Stimulated activated CD4-positive, alpha-beta T cell treated with anti-CD3 and anti-CD28 coated beads, Interleukin-12 subunit alpha, Interleukin-12 subunit beta, amount 100 ng/mL, for 48 hours (primary cell): ENCODE measurements at regions not wholly inside any gene's neighbourhood (a gene's known extent, or its start where the extent isn't known, plus 50 kb on each side); places are given as distances from the start of the nearest gene placed in this dataset.

Experiments
- DNase-seq, 3 donors: peaks; one replicate each; pipeline ENCODE4 v3.0.0-alpha.2; 2020; ENCODE audit warnings: low read depth in 2 of 3, low spot score in 1 of 3

DNA sequence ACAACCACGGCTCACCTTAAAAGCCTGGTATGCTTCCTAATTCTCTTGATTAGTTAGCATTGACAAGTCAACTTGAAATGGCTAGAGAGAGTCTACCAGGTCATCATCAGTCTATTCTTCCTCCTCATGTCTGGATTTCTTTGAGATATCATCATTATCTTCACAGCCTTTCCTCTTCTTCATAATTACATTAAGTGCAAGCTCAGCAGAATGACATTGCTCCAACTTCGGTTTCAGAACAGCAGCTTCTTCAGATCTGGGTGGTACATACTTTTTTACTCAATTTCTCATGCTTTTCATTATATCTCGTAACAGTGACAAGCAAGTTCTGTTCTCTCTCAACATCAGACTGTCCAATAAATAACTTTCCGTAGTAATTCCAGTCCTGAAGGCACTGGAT is 337.5 kb upstream of the TENM3 start:
- DNase-seq: no peak

DNA sequence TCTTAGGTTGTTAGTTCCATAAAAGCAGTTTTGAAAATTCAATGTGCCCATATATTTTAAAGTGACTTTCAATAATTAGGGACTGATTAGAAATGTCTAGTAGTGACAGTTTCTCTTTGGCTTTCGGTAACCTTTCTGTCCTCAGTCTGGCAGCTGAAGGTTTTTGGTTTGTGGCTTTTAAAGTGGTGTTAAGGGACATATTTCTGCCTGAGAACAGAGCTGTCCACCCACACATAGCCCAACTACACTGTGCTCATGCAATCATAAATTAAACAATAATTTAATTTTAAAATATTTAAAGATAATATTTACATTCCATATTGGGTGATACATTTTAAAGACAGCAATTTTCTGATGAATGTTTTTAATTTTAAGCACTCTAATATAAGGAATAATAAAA is 335.0 kb upstream of the TENM3 start:
- DNase-seq: no peak

DNA sequence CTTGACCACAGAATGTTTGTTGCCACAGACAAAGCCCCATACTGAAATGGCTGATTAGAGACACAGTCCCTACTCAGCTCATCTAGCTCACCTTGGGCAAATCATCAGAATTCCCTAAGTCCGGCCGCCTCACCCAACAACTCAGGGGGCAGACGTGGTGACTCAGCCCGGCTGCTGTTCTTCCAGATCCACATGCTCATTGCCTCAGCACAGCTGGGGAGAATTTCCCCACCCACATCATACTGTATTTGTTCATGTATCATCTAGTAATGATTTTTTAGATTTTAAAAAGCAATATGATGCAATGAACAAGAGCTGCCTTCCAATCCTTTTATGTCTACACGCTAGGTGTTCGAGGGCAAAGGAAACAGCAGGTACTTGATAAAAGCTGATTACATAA is 333.8 kb upstream of the TENM3 start:
- no peak for DNase-seq

DNA sequence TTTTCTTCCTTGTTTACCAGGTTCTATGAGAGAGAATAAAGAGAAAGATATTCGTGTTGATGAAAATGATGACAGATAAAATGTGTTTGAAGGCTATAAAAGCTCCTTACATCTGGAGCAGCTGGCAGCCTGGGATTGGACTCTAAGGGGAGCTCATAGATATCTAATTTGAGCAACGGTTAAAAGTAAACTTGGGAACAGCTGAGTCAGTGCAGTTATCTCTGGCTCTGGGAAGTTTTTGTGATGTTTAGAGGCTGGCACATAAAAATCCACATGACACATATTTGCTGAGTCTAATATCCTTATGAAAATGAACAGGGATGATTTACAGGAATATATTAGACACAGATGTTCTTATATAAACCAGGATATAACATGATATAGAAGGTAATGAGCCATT is 331.8 kb upstream of the TENM3 start:
- no peak for DNase-seq

DNA sequence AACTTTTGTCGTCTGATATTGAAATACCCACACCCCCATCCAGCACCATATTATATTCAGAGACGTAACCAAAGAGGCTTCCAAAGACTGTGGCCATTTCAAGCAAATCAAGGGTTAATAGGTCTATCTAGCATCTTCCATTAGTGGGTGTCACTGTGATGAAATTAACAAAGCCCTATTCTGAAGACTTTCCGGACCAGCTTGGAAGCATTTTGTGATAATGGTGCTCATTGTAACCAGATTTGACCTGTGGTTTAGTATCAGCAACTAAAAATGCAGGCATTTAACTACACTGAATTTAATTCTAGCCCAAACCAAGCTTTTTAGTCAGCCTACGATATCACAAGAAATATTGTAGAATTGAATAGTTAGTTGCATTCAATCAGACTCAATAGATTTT is 309.7 kb upstream of the TENM3 start:
- no peak for DNase-seq

DNA sequence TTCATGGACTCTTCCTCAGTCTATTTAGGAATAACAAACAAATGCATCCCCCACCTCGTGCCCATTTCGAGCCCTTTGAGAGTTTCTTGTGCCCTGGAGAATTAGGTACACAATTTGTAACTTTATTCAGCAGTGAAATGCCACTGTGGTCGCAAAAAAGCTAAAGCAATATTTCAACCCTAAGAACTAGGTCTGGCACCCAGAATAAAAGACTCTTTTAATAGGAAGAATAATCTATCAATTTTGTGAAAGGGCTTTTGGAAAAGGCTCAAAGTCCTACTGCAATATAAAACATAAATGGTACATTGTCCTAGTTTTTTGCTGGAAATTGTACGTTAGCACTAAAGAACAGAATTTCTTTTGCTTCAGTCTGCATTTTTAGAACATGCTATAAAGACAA is 304.6 kb upstream of the TENM3 start:
- no peak for DNase-seq

DNA sequence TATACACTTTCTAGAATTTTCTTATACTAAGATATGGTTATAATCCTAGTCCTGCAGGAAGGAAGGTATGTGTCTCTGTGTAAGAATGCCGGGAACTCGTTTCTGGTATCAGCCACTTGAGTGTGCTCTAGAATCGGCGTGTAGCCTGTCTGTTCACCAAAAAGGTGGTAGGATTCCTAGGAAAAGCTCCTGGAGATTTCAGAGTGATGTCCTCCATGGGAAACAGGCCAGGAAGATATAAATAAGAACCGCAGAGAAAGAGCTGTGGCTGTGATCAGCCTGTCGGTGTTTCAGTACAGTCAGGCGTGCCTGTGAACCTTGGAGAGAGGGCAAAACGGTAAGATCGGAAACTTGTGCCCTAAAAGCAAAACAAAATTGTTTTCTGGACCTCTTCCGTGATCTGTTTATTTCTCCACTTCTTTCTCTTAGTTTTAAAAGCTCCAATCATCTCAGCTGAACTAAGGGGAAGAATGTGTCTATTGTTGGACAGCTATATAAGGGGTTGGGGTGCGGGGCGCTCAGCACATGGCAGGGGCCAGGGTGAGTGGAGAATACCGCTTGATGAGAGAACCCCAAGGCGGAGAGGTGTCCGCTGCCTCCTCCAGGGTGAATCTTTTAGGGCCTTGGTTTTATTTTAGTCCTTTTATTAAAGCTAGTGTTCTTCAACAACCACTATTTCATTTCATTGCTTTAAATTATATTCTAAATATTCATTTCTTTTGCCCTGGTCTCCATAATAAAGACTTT is 303.8 kb upstream of the TENM3 start:
- DNase-seq: no peak

DNA sequence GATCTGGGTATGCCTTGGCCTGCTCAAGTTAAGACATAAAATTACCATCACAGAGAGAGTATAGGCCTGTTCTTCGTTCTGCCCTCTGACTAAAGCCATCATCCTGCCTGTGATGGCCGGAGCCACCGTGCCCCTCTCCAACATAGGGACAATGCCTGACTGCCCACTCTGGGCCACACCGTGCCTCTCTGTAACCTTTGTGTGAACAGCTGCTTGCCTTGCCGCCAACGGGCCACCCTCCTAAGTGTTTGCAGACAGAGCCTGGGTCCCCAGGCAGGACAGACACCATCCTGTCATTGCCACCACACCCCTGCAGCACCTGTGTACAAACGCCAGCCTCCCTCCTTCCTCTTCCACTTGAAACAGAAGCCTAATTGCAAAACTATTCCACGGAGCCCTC is 298.7 kb upstream of the TENM3 start:
- DNase-seq: no peak

DNA sequence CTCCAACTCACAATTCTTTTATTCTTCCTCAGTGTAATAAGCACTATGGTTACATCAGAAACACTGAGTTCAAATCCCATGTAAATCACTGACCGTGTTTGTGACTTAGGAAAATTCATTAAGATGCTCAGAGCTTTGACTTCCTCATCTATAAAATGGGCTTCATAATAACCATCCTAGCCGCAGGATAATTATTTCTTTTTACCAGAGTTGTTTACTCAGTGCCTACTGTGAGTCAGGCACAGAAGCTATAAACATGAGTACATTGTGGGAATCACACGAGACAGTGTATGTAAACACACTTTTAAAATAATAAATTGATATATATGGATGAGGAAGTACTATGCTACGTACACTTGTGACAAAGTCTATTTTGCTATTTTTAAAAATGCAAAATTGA is 296.3 kb upstream of the TENM3 start:
- no peak for DNase-seq

DNA sequence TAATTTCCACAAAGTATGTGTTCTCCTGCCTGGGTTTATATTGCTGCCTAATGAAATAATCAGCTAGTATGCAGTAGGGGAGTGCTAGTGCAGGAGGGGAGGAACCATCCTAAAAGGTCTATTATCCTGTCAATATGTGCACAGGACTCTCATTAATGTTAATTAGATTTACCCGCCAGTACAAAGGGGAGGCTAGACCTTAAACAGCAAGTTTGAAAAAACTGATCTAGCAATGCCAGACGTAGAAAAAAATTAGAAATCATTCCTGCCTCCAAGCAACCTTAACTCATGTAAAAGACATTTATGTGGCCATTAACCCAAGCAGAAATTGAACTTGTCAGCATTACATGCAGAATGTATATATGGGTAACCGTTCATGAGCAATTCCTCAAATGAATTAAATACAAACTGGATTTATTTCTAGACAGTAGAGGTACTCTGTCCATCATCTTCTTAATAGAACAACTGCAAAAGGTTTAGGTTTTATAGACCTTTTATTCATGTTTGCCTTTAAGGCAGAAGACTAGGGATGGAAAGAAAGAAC is 294.3 kb upstream of the TENM3 start:
- DNase-seq: no peak

DNA sequence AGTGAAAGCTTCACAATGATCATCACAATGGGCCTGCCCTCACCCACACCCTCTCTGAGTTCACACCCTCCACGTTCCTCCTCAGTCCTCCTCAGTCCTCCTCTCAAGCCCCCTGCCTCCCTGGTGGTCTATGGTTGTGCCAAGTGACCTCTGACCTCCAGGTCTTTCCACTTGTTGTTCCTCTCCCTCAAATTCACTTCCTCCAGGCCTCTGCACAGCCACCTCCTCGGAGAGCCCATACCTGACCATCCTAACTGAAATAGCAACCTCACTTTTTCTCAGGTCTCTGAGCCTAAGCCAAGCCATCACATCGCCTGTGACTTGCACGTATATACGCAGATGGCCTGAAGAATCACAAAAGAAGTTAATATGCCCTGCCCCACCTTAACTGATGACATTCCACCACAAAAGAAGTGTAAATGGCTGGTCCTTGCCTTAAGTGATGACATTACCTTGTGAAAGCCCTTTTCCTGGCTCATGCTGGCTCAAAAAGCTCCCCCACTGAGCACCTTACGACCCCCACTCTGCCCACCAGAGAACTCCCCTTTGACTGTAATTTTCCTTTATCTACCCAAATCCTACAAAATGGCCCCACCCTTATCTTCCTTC is 293.4 kb upstream of the TENM3 start:
- no peak for DNase-seq

DNA sequence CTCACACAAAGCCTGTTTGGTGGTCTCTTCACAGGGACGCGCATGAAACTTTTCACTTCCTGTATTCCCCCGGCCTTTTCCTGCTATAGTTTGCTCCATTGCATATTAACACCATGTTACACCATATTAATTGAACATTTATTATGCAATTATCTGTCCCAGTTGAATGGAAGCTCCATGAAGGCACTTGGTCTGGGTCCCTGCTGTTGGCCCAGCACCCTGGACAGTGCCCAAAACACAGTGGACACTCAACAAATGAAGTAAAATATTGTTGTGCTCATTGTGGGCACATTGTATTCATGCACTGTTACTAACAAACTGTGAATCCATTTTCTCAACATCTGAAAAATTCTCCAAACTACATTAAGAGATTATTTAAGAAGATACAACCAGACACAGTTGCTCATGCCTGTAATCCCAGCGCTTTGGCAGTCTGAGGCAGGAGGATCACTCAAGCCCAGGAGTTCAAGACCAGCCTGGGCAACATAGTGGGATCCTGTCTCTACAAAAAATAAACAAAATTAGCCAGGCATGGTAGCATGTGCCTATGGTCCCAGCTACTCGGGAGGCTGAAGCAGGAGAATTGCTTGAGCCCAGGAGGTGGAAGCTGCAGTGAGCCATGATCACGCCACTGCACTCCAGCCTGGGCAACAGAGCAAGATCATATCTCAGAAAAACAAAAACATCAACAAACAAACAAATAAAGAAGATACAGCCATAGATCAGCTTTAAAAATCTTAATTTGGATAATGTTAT is 292.7 kb upstream of the TENM3 start:
- no peak for DNase-seq

DNA sequence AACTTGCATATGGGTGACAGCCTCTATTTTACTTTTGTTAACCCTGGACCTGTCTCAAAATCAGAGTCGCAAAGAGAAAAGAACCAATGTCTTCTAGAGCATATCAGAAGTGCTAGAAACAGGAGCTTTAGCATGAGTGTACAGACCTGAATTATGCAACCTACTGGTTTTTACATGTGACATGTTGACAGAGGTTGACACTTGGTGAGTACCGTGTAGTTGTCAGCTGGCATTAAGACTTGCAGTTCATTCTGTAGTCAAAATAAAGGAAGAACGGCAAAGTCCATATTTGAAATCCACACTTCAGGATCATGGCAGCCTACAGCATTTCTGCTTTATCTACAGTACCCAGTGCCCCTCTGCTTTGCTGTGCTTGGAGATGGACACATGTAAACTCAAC is 291.9 kb upstream of the TENM3 start:
- DNase-seq: no peak

DNA sequence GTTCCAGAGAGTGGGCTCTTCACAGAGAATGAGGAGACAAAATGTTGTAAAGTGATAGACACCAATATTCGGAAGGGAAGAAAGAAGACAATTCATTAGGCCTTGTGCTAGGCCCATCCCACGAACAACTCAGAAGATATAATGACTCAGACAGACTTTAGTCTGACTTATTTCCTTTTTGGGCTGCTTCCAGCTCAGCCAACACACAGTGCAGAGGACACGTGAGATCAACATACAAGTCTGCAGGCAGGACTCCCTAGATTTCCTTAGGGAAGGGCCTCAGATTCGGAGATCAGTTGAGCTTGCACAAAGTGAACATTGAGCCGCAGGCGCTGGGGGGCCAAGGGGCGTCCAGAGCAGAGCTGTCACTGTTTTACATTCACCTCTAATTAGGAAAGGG is 290.7 kb upstream of the TENM3 start:
- DNase-seq: no peak

DNA sequence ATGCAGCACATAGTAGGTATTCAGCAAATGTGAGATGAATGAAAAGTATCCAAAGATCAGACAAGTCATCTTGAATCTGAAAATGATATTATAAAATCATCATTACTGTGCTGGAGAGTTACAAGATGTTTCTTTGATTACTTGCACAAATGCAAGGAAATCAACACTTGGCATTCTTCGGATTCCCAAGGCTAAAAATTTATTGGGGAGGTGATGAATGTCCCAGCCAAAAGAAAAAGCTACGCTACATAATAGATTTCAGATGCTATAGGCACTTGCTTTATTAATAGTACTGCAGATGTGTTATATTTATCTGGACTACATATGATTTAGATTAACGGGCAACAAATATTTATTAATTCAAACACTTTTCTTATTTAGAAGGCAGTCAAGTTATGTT is 286.7 kb upstream of the TENM3 start:
- DNase-seq: no peak

DNA sequence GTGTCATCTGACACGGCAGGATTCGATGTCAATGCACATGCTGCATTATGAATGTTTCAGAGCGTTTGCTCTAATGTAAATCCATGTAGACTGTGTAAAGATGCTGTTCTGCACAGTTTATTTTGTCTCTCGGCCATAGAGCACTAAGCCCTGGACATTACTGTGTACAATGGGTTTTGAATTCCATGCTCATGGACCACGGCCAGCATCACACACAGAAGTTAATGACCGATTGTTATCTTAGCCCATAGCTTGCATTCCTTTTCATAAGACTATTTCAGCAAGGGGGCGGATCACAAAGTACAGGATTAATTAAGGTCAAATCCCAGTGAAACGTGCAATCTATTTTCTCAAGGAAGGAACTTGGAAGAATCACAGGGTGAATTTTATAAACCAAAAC is 286.1 kb upstream of the TENM3 start:
- DNase-seq: no peak

DNA sequence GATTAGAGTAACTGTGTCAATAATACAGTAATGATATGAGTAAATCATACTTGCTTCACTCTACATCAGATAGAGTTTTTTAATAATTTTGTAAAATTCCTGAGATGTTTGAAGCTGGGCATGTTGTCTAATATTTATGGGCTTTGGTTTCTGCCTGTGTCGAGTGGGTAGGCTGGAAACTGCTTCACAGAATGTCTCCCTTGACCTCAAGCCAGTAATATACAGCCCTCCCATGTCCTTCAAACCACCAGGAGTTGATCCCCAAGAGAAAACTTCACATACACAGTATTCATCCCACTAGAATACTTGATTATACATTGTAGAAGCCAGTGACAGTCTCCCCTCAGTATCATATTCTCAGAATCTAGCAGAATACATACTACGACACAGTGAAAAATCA is 284.8 kb upstream of the TENM3 start:
- no peak for DNase-seq

DNA sequence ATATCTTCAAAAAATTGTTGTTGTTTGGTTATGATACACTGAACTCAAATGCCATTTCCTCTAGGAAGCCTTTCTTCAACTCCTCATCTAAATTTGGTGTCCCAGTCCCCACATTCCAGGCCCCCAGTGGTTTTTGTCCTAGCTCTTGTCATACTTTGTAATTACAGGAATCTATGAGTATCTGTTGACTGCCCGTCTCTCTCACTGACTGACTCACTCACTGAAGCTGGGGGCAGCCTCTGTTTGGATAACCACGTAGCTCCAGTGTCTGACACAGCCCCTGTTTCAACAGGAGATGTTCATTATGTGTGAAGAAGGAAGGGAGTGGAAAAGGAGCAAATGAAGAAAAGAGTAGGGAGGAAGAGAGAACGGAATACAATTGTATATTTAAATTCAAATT is 284.1 kb upstream of the TENM3 start:
- no peak for DNase-seq

DNA sequence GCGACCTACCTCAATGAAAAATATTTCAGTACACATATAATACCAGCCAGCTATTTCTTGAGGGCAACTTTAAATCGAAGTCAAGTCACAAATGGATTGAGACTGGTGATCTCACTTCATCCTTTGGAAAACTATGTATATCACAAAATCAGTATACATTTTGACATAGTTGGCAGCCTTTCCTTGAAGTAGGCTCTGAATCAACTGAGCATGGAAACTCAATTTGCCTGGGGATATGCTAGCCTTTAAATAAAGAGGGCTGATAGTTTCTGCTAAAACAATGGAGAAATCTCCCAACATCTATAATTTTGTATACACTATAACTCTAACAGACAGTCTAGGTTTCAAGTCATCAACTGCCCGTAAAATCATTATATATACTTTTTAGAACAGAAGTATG is 282.8 kb upstream of the TENM3 start:
- no peak for DNase-seq

DNA sequence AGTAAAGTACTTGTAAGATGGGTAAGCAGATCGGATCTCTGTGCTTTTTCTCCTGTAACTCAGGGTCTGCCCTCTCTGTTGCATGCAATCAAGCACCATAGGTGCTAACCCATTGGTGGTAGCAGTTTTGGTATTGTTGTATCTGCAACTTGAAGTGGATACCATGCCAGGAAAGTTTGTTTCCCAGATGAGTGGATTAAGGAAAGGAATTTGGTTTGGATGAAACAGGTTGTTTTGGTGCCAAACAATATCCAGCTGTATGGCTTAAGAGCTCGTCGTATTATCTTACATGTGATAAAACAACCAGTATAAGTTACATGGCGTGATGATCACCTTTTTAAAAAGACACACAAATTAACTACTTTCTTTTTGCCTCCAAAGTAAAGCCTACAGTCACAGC is 280.9 kb upstream of the TENM3 start:
- no peak for DNase-seq

DNA sequence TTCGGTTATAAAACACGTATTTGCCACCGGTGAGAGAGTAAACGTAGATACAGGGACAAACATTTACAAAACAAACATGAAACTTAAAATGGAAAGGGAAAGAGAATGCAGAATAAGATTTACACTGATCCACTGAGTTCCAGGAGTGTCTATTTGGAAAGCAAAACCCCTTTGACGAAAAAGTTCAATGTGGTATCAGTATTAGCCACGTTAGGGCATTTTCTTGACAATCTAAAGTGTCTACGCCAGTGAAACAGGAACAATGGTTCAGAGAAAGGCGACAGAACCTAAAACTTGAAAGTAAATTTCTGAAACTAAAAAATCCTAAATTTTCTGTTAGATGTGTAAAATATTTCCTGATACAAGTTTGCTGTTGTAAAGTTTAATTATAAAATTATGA is 278.5 kb upstream of the TENM3 start:
- DNase-seq: no peak

DNA sequence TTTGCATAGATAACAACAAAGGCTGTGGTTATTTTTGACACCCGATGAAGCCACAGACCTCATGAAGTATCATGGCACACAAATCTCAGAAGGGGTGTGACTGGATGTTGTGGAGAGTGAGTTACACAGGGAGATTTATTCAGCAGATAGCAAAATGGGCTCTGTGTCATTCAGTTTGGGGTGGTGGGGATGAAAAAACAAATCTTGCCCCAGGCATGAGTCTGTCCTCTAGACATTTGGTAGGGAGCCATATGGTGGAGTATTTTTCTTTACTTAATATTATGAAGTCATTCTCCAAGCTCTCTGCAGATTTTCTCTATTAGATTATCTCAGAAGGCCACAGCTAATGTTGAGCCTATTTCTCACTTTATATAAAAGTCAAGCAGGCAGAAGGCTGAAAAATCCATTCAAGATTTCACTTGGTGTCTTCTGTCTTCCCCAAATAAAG is 277.1 kb upstream of the TENM3 start:
- no peak for DNase-seq
